ENCODE measurements at regions not wholly inside any gene's neighbourhood (a gene's known extent, or its start where the extent isn't known, plus 50 kb on each side); places are given as distances from the start of the nearest gene placed in this dataset.
"Not testable (repeated sequence)": the region's sequence is repeated elsewhere in the genome, so short reads cannot be mapped to it uniquely, and the experiment has no call there.

- no peak for DNase-seq
These were observed 57.8 kb downstream of the OR2B2 start for GRCh38 chr6:27854421-27854820.

DNA sequence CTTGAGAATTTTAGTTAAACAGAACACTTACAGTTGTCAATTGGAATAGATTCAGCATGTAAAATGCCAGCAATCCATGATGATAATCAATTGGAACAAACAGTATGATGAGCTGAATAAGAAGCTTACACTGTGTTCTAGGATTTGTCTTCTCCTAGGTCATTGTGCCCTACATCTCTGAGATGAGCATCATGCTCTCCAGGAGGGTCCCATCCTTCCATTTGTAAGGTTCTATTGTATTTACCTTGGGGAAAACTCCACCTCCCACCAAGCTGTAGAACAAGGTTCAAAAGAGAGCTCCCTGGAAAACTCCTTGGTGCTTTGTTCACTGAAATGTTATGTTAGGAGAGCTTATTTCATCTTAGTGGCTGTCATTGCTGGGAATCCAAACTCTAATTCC lies 60.8 kb downstream of the OR2B2 start:
- DNase-seq: no peak

DNA sequence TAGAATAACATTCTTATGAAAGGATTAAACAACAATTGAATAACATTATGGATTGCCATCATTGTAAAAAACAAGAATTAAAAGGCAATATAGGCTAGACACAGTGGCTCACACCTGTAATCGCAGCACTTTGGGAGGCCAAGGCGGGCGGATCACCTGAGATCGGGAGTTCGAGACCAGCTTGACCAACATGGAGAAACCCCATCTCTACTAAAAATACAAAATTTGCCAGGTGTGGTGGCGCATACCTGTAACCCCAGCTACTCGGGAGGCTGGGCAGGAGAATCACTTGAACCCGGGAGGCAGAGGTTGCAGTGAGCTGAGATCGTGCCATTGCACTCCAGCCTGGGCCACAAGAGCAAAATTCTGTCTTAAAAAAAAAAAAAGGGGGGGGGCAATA lies 63.2 kb downstream of the OR2B2 start:
- not testable (repeated sequence) for DNase-seq

- no peak for DNase-seq
These were observed 64.5 kb downstream of the OR2B2 start for GRCh38 chr6:27847706-27848105.

- DNase-seq: no peak
These were observed 71.6 kb downstream of the OR2B2 start for GRCh38 chr6:27840572-27840971.

DNA sequence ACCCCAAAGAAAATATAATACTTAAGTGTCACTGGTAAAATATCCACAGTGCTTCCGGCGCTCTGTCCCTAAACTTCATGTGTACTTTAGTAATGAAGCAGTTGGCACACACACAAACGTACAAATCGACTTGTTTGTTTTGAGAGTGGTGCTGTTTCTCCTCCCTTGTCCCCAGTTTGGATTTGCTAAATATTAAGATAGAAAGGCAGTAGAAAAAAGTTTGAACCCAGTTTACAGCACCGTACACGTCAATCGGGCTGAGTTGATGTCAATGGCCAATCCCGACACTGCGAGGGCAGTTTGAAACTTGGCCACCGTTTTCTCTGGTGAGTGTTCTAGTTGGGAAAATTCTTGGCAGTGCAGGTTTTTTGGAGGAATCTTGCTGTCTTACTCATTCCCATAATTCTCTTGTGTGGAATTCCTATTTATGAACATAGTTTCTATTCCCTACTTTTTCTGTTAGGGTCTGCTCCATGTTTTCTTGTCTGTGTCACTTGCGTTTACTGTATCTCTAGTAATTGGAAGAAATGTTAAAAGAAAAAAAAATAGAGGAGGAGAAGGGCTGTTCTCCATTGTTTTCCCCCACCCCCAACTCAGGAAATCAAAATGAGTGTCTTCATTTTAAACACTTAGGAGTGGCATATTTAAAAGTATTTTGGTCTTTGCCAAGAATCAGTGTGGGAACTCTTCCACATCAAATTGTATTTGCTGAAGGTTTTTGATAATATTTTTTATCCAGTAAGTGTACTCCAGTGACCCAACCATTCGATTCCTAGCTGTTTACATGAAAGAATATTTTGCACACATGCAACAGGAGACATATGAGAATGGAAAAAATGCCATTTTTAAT lies 72.3 kb downstream of the OR2B2 start:
- DNase-seq: peak; percentile 39

GRCh38 chr6:27838945-27839625 lies 73.1 kb downstream of the OR2B2 start:
- peak; percentile 68 for DNase-seq

DNA sequence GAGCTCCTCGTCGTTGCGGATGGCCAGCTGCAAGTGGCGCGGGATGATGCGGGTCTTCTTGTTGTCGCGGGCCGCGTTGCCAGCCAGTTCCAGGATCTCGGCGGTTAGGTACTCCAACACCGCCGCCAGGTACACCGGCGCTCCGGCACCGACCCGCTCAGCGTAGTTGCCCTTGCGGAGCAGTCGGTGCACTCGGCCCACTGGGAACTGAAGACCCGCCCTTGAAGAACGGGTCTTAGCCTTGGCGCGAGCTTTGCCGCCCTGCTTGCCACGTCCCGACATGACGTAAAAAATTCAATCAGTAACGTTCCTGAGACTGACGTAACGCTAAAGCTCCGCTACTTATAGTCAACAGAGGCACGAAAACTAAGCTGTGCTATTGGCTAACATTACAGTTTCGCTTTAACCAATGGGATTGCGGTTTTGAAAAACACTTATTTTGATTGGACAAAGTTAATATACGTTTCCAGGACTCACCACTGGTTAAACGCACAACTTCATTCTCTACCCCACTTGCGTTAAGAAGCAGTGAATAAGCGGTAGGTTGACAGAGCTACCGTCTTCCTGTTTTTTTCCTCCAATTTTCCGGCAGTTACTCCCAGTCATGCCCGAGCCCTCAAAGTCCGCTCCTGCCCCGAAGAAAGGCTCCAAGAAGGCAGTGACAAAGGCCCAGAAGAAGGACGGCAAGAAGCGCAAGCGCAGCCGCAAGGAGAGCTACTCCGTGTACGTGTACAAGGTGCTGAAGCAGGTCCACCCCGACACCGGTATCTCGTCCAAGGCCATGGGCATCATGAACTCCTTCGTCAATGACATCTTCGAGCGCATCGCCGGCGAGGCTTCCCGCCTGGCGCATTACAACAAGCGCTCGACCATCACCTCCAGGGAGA lies 73.9 kb downstream of the OR2B2 start:
- peak; percentile 95 for DNase-seq

GRCh38 chr6:27837625-27838057 lies 74.6 kb downstream of the OR2B2 start:
- DNase-seq: no peak

- peak; percentile 81 for DNase-seq
These were observed 75.2 kb downstream of the OR2B2 start for GRCh38 chr6:27836783-27837624.

GRCh38 chr6:27836141-27836782 lies 75.9 kb downstream of the OR2B2 start:
- DNase-seq: no peak

DNA sequence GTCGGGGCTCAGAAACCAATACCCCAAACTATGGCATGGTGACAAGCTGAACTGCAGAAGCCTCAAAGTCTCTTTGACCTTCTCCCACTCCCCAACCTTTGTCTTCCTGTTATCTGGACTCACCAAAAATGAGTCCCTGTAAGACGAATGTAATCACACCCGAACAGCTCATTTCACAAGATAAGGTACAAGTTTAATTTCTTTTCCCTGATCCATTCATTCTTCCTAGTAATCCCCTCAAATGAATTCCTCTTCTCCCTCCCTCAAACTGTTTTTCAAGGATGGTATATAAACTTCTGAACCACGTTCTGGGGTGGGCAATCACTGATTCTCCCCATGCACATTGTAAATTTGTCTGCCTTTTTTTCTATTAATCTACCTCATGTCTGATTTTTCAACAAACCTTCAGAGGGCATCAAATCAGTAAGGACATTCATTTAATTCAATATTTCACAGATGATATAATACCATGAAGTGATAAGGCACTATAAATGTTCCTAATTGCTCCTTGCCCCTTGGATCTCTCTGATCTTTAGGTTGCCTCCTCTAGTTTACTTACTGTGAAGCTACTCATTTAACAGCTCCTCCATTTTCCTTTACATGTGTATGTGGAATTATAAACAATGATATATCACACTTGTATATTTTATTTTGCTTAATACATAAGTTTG lies 77.2 kb downstream of the OR2B2 start:
- DNase-seq: no peak

DNA sequence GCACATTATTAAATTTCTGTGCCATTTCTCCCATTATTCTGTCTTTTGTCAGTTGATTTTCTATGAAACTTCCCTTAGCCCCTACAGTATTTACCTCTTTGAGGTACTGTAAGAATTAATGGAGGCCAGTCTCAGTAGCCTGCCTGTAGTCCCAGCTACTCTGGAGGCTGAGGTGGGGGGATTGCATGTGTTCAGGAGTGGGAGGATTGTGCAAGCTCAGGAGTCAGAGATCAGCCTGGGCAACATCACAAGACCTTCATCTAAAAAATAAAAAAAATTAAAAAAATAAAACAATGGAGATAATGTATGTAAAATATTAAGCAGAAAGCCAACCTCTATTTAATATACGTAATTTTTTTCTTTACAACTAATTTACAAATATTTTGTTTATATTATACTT lies 77.8 kb downstream of the OR2B2 start:
- DNase-seq: no peak

- DNase-seq: peak; percentile 92
These were observed 80.6 kb downstream of the OR2B2 start for GRCh38 chr6:27831434-27832081.

GRCh38 chr6:27830600-27831433 lies 81.4 kb downstream of the OR2B2 start:
- DNase-seq: peak; percentile 87

GRCh38 chr6:27830212-27830599 lies 82.0 kb downstream of the OR2B2 start:
- DNase-seq: no peak

DNA sequence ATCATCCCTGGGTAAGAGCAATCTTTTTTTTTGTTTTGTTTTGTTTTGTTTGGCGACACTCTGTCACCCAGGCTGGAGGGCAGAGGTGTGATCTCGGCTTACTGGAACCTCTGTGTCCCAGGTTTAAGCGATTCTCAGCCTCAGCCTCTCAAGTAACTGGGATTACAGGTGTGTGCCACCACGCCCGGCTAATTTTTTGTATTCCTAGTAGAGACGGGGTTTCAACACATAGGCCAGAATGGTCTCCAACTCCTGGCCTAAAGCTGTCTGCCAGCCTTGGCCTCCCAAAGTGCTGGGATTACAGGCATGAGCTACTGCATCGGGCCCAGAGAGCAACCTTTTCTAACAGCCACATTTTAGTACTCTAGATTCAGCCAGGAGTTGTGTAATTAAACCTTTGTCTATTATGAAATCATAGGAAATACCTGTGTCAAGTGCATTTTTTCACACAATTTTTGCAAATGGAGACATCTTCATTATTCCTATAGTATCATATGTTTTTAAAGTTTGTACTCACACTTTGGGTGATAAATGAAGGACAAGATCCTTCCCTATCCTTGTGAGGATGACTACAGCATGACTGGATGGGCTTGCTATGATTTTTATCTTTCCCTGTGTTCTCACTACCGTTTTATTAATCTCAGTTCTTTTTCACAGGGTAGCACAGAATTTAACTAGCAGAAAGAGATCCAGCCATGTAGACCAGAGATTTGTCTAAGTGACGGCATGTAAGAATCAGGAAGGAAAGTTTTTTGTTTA lies 82.6 kb downstream of the OR2B2 start:
- DNase-seq: no peak

- not testable (repeated sequence) for DNase-seq
These were observed 84.7 kb downstream of the OR2B2 start for GRCh38 chr6:27827477-27827876.

GRCh38 chr6:27826612-27826985 lies 85.6 kb downstream of the OR2B2 start:
- DNase-seq: not testable (repeated sequence)
